HG03025 (cell line): ENCODE measurements at regions not wholly inside any gene's neighbourhood (a gene's known extent, or its start where the extent isn't known, plus 50 kb on each side); places are given as distances from the start of the nearest gene placed in this dataset.

Experiments
- ATAC-seq: cut with Tn5 transposase; IDR thresholded peaks from one replicate; pipeline ENCODE4 v1.9.1; 2021; ENCODE audit warnings: mild to moderate bottlenecking, moderate library complexity; ENCODE audit not compliant: unreplicated experiment, low FRiP score

DNA sequence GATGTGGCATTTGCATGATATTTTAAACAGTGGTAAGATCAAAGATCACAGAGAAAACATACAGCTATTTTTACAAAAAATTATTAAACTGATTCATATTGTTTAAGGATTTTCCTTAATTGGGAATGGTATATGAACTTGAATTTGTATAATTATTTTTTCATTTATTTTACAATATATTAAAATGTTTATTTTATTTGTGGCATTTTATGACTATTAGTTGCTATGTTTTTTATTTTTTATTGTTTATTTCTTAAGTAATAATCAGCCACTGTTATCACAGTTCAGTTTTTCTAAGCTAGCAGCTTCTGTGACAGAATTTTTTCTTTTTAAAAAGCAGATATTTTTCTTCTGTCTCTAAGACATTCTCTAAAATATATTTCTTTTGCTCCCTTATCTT, 387.0 kb upstream of the KHDRBS2 start:
- no peak for ATAC-seq

GRCh38 chr6:62670490-62671223, 384.6 kb upstream of the KHDRBS2 start:
- no peak for ATAC-seq

DNA sequence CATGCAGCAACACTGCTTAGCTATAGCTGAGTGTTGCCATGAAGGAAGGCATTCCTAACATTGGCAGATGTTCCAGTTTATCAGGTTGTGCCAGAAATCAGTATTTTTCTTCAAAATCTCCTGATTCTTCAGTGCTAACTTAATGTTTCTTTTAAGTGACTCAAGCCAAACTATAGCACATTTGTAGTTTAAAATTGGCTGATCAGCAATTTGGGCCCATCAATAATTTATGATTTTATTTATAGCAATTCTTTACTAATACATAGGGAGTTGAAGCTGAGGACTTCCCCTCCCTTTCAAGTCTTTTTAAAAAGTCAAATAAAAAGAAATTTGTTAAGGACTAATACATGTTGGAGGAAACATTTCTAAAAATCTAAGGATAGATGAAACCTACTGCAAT, 383.8 kb upstream of the KHDRBS2 start:
- ATAC-seq: no peak

DNA sequence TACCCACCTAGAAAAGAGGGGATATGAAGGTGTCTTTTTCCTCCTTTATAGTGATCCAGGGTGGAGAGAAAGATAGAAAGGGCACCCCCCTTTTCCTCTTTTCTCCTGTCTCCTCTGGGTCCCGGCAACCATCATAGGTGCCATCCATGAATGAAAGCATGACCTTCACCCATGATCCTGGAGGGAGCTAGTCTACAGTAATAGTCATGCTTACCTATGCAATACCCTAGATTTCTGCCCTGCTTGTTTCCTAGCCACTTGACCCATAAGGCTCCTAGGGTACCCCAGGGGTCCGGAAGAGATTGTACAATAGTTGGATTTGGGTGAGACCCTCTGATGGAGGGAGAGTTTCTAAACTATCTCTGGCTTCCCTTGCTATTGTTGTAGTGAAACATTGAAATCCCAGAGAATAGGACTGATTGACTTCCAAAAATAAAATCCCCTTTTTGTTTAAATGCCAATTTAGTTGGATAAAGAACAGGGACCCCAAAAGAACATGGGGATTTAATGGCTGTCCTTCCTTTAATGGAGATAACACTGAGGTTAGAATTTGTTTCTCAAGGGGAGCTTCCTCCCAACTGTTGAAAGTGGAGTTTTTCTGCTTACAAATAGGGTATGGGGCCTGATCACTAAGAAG, 366.8 kb upstream of the KHDRBS2 start:
- no peak for ATAC-seq

GRCh38 chr6:62645274-62645673, 359.2 kb upstream of the KHDRBS2 start:
- no peak for ATAC-seq

DNA sequence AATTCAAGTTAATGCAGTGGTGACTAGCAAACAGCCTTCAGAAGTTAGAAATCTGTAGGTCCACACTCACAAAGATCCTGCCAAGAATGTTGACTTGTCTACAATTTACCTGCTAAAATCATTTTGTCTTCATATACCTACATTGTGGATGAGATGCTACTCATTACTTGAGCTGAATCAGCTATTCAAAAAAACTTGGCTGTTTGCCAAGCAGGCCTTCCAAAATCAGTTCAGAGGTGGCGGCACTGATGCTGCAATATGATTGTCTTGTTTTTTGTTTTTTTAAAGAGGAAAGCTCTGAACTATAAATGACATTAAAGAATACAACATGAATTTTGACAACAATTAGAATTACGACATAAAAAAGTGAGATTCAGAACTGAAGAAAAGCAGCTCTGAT, 354.7 kb upstream of the KHDRBS2 start:
- no peak for ATAC-seq

DNA sequence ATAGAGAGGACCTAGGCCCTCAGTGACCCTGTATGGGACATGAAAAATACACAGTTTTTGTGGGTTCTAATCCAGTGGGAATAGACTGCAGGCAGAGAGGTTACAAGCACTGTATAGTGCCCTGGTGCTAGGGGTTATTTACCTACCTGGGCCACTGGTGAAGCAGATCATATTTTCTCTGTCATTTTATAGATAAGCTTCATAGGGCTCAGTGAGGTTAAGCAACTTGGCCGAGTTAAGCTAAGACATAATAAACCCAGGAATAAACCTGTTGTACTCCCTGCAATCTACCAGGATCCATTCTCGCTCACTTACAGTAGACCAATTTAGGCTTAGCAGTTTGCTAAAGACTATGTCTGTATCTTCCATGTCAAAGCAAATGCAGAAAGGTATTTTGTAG, 340.6 kb upstream of the KHDRBS2 start:
- ATAC-seq: no peak

DNA sequence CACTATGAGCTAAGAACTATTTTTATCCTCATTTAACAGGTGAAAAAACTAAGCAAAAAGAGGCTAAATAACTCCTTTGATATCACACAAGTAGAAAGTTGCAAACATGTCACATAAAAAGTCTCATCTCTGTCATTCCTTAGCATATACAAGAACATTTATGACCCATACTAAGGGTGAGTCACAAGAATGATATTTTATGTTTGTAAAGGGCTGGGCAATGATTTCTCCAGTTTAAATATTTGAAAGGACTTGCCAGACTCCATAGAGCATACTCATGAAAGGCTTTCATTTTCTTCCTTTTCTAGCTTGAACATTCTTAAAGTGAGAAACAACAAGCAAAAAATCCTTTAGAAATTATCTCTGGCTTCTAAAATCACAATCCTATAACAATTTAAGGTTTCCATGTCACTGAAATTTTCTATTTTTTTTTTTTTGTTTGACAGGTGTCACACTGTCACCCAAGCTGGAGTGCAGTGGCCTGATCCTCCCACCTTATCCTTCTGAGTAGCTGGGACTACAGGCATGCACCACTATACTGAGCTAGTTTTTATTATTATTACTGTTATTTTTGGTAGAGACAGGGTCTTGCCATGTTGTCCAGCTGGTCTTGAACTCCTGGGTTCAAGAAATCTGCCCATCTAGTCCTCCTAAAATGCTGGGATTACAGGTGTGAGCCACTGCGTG, 338.0 kb upstream of the KHDRBS2 start:
- ATAC-seq: no peak

GRCh38 chr6:62615366-62616015, 329.5 kb upstream of the KHDRBS2 start:
- ATAC-seq: no peak

DNA sequence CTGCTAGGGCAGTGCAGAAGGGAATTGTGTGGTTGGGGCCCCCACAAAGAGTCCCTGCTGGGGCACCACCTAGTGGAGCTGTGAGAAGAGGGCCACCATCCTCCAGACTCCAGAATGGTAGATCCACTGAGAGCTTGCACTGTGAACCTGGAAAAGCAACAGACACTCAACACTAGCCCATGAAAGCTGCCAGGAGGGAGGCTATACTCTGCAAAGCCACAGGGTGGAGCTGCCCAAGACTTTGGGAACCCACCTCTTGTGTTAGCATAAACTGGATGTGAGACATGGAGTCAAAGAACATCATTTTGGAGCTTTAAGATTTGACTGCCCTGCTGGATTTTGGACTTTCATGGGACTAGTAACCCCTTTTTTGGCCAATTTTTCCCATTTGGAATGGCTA, 328.4 kb upstream of the KHDRBS2 start:
- ATAC-seq: no peak

GRCh38 chr6:62613928-62614327, 327.9 kb upstream of the KHDRBS2 start:
- no peak for ATAC-seq

DNA sequence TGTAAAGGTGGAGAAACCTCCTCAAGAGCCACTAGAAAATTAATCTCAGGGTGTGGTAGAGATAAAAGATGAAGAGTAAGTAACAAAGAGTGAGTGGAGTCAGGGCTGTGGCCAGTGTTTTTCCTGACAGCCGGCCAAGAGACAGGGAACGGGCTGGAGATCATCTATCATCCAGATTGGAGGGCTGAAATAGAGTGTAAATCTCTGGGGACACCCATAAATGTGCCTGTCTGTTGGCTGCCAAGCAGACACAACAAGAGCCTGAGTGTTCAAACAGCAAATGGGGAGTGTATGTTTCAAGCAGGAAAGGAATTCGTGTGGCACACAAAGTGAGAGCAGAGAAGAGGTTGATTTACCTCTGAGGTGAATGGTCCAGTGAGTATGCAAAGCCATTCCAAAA, 326.4 kb upstream of the KHDRBS2 start:
- ATAC-seq: no peak

DNA sequence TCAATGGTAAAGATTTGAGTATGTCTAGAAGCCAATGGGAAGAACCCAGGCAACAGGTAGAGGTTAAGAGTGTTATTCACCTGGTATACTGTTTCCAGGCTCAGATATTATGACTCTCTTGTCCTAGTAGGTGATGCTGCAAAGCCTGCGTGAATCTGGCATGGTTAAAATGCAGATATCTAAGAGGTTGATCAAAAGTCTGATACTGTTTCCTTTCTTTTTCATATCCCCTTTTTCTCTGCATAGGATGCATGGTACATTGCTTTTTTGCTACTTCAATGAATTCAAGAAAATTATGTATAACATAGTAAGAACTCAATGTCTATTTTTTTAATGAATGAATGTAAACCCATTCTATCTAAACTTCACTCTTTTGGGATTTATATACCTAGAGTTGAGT, 284.3 kb upstream of the KHDRBS2 start:
- ATAC-seq: no peak

DNA sequence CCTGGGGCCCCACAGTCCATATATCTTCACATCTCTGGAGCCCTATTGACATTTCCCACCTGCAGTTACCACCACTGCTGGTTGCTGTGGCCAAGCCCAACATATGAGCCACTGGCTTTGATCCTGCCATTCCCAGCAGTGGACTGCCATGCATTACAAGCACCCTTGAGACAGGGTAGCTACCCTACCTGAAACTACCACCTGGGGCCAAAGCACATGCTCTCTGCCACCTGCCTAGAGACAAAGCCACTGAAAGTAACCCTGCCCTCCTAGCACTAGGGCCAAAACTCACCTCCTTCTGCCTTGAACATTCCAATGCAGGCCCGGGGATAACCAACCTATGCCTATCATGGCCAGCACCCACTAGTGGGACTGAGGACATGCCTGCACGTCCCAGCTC, 255.5 kb upstream of the KHDRBS2 start:
- ATAC-seq: no peak

DNA sequence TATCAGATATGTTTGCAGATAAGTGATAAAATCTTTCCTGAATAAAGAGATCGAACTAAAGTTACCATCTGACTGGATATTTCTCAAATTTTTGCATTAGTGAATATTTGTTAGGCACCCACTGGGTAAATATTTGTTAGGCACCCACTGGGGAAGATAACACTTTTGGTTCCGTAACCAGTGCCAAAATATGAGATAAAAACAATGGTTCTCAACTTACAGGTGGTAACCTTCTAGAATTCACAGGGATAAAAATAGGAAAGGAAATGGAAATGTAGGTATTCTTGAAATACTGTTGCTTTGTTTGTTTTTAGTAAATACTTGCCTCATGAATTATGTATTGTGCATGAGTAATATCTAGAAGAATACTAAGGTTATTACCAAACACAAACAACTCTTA, 245.0 kb upstream of the KHDRBS2 start:
- ATAC-seq: no peak

DNA sequence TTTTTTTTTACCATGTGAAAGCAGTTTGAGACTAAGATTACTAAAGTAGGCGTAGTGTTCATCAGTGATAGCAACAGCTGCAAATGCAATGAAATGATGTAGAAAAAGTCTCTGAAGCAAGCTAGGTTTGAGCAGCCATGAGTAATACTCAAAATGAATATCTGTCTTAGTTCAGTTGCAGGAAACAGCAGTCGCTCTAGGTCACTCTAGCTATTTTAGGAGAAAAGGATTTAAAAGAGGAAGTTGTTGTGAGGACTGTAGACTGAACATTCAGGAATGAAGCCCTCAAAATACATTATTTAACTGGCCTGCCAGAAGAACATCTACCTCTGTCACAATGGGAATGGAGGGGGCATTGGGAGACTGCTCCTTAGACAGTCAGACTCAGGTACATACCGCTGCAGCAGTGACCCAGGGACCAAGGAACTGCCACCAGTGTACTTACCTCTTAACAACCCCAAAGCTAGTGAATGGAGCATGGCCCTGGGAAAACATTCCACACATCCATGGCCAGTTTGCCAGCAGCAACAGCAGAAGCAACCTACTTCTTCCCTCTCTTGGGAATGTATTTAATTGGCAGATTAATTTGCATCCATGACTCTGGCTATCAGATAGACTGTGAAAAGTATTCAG, 243.0 kb upstream of the KHDRBS2 start:
- no peak for ATAC-seq

GRCh38 chr6:62523630-62524029, 237.6 kb upstream of the KHDRBS2 start:
- no peak for ATAC-seq

- ATAC-seq: no peak
Observed at GRCh38 chr6:62519574-62519973, 233.5 kb upstream of the KHDRBS2 start.

DNA sequence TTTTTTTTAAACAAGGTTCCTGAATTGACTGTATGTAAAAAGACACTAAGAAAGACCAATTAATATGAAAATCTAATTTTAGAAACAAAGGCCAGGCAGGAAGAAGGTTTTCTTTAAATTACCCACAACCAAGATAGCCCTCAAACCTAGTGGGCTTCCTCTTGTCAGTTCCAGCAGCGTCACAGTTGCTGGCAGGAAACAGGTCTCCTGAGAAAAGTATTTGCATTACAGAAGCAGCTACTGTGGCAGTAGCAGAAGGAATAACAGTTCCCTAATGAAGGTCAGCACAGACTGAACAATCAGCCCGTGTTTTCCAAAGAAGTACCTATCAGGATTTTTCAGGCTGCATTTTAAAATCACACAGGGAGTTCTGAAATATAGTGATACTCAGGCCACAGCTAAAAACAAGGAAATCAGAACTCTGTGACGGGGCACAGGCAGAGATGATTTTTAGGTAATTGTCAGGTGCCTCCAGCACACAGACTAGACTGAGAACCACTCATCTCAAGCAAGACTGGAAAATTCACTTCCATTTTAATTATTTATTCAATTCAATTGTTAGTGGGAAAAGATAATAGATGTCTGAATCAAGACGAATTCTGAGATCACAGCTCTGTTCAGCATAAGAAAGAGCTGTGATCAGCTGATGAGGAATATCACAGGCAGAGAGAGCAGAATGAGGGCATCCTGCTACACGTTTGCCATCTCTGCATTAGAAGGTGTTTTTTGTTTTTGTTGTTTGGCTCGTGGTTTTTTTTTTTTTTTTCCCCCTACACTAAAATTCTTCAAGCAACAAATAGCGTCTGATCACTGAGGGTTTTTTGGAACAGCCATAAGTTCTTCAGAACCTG, 230.5 kb upstream of the KHDRBS2 start:
- no peak for ATAC-seq

DNA sequence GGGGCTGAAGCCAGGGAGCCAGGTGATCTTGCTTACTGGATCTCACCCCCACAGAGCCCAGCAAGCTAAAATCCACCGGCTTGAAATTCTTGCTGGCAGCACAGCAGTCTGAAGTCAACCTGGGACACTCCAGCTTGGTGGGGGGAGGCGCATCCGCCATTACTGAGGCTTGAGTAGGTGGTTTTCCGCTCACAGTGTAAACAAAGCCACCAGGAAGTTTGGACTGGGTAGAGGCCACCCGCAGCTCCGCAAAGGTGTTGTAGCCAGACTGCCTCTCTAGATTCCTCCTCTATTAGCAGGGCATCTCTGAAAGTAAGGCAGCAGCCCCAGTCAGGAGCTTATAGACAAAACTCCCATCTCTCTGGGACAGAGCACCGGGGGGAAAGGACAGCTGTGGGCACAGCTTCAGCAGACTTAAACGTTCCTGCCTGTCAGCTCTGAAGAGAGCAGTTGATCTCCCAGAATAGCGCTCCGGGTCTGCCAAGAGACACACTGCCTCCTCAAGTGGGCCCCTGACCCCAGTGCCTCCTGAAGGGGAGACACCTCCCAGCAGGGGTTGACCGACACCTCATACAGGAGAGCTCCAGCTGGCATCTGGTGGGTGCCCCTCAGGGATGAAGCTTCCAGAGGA, 206.3 kb upstream of the KHDRBS2 start:
- no peak for ATAC-seq
